ENCODE measurements at regions not wholly inside any gene's neighbourhood (a gene's known extent, or its start where the extent isn't known, plus 50 kb on each side); places are given as distances from the start of the nearest gene placed in this dataset.

GRCh38 chr17:72440961-72441360 lies 320.1 kb downstream of the SOX9 start:
- no TSS peak for BruUV-seq (replicated peaks)
- no peaks in the 10 kb centered on the region for H3K9me3 Mint-ChIP-seq (ENCODE audit: unreplicated experiment)
- no peaks in the 10 kb centered on the region for H3K27me3 Mint-ChIP-seq (ENCODE audit: insufficient read depth, unreplicated experiment)
- peaks cover 47% of the 10 kb centered on the region for H3K36me3 Mint-ChIP-seq (ENCODE audit: insufficient read depth, unreplicated experiment)
- H3K27ac Mint-ChIP-seq (ENCODE audit: low read depth, unreplicated experiment) = no peak overlapping the region
- intact Hi-C loops (cut with micrococcal nuclease) = no loop called here
- TF ChIP-seq CTCF (IDR thresholded peaks at IDR 0.05; ENCODE audit: unreplicated experiment) = no peak
- H3K4me1 Mint-ChIP-seq (ENCODE audit: insufficient read depth, unreplicated experiment) = peaks cover 17% of the 10 kb centered on the region
- ChIA-PET CTCF (no interaction called here), POLR2A (no interaction called here)
- no peak overlapping the region for H3K4me3 Mint-ChIP-seq (ENCODE audit: unreplicated experiment)
- no peak for DNase-seq (ENCODE audit: unreplicated experiment)

- CTCF ChIA-PET = interaction anchor here (0.7 kb wide), 1 partner anchor 42 kb away, joined by 3 read pairs; no protein-coding TSS in a partner anchor
- POLR2A ChIA-PET = interaction anchor here (0.7 kb wide), 1 partner anchor 13 kb away, joined by 3 read pairs; no protein-coding TSS in a partner anchor
- no peak for TF ChIP-seq CTCF (IDR thresholded peaks at IDR 0.05; ENCODE audit: unreplicated experiment)
- intact Hi-C loops (cut with micrococcal nuclease) = no loop called here
- DNase-seq (ENCODE audit: unreplicated experiment) = no peak
- no TSS peak for BruUV-seq (replicated peaks)
- no peak overlapping the region for H3K4me3 Mint-ChIP-seq (ENCODE audit: unreplicated experiment)
- H3K27ac Mint-ChIP-seq (ENCODE audit: low read depth, unreplicated experiment) = no peak overlapping the region
- no peaks in the 10 kb centered on the region for H3K9me3 Mint-ChIP-seq (ENCODE audit: unreplicated experiment)
- no peaks in the 10 kb centered on the region for H3K27me3 Mint-ChIP-seq (ENCODE audit: insufficient read depth, unreplicated experiment)
- H3K4me1 Mint-ChIP-seq (ENCODE audit: insufficient read depth, unreplicated experiment) = peaks cover 13% of the 10 kb centered on the region
- peaks cover 47% of the 10 kb centered on the region for H3K36me3 Mint-ChIP-seq (ENCODE audit: insufficient read depth, unreplicated experiment)
Measured at GRCh38 chr17:72441909-72442308, 321.1 kb downstream of the SOX9 start.

GRCh38 chr17:72444517-72445054 lies 323.8 kb downstream of the SOX9 start:
- H3K4me1 Mint-ChIP-seq (ENCODE audit: insufficient read depth, unreplicated experiment) = peaks cover 10% of the 10 kb centered on the region
- POLR2A ChIA-PET = interaction anchor here (1.1 kb wide), 1 partner anchor 11 kb away, joined by 4 read pairs; no protein-coding TSS in a partner anchor
- CTCF ChIA-PET = no interaction called here

More at GRCh38 chr17:72444517-72445054, 323.8 kb downstream of the SOX9 start:
- Mint-ChIP-seq H3K36me3 (ENCODE audit: insufficient read depth, unreplicated experiment) (peaks cover 45% of the 10 kb centered on the region), H3K9me3 (ENCODE audit: unreplicated experiment) (no peaks in the 10 kb centered on the region), H3K4me3 (ENCODE audit: unreplicated experiment) (no peak overlapping the region), H3K27ac (ENCODE audit: low read depth, unreplicated experiment) (no peak overlapping the region), H3K27me3 (ENCODE audit: insufficient read depth, unreplicated experiment) (no peaks in the 10 kb centered on the region)
- DNase-seq (ENCODE audit: unreplicated experiment) = no peak
- BruUV-seq (replicated peaks) = no TSS peak
- TF ChIP-seq CTCF (IDR thresholded peaks at IDR 0.05; ENCODE audit: unreplicated experiment) = no peak
- intact Hi-C loops (cut with micrococcal nuclease) = no loop called here
